NCI-H1436 (cell line): ENCODE measurements at regions not wholly inside any gene's neighbourhood (a gene's known extent, or its start where the extent isn't known, plus 50 kb on each side); places are given as distances from the start of the nearest gene placed in this dataset.

ENCODE experiments used
- DNase-seq: peaks from one replicate; lab custom pipeline; 2025; lab: John Stamatoyannopoulos, UW

GRCh38 chr1:224846119-224846907 lies 83.2 kb upstream of the DNAH14 start:
- no peak for DNase-seq

GRCh38 chr1:224850446-224850845 lies 79.0 kb upstream of the DNAH14 start:
- DNase-seq = no peak

DNA sequence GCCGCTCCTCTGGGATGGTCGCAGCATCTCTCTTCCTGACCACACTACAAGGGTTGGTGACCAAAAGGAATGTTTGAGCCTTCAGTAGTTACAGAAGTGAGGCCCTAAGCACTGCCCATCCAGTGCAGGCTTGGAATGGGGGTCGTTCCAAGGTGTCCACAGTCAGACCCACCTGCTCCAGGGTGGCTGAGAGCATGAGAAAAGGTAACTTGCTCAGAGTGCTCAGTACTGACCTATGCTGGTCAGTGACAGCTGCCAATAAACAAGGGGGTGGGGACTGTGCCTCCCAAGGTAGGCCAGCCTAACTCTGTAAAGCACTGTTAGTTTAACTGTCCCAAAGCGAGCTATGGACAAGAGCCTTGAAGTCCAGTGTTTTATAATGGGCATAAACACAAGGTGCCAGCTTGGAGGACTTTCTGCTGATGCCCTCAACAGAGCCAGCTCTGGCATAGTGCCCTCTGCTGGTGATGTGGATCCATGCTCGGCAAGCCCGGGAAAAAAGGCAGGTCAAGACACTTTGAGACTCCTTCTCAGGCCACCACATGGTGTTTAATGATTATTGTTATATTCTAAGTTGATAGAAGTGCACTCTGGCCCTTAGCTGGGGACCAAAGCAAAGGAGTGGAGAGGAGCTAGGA lies 78.1 kb upstream of the DNAH14 start:
- peak; percentile 25 for DNase-seq

DNA sequence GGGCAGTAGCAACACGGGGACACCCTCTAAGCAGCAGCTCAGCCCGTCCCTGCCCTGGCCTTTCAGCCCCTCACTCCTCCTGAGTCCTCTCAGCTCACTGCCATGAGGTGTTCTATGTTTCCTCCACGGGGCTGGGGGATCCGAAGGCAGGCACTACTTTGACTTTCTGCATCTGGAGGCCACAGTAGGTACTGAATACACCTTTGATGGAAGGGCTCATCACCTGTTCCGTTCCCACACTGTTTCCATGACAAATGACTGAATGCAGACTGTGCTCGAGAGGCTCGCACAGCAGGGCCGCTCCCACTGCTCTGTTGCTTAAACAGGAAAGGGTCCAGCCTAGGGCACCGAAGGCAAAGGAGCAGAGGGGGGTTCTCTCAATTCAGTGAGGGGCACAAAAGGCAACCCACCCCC lies 77.6 kb upstream of the DNAH14 start:
- DNase-seq = no peak

DNA sequence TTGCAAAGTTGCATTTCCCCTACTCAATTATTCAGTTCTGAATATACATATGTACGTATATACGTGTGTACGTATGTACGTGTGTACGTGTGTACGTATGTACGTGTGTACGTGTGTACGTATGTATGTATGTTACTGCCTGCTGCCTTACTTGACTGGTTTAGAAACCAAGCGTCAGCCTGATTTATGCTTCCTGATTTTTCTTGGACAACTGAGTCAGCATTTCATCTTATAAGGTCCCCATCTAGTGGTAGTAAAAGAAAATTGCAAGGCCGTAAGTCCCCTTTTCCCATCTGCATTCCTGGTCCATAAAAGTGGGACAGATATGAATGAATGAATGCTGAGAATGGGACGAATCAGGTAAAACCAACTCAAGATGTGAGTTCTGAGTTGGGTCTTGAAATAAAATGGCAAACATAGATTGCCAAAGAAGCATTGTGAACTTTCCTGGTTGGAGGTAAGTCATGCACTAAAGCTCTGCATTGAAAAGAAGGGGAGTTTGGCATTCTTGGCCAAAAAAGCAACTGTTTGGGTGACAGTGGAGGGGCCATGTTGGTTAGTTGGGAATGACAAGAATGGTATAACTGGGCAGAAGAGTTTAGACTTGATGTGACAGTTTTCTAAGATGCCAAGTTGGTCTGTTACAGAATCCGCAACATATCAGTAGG lies 76.4 kb upstream of the DNAH14 start:
- DNase-seq = no peak

DNA sequence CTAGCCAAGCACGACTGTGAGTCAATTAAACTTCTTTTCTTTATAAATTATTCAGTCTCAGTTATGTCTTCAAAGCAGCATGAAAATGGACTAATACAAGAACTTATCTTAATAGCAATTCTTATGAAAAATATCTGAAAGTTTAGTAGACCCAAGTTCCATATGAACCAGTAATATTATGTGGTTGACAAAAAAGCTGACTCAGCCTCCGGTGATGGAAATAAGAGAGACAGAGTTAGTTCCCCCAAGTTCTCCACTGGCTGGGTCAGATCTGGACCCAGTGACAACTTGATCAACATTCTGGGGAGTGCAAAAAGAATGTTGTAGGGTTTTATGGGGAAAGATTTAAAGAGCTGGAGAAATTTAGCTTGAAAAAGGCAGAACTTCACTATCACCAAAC lies 72.5 kb upstream of the DNAH14 start:
- DNase-seq = no peak

- DNase-seq = no peak
Measured at GRCh38 chr1:224859651-224860050, 69.8 kb upstream of the DNAH14 start.

DNA sequence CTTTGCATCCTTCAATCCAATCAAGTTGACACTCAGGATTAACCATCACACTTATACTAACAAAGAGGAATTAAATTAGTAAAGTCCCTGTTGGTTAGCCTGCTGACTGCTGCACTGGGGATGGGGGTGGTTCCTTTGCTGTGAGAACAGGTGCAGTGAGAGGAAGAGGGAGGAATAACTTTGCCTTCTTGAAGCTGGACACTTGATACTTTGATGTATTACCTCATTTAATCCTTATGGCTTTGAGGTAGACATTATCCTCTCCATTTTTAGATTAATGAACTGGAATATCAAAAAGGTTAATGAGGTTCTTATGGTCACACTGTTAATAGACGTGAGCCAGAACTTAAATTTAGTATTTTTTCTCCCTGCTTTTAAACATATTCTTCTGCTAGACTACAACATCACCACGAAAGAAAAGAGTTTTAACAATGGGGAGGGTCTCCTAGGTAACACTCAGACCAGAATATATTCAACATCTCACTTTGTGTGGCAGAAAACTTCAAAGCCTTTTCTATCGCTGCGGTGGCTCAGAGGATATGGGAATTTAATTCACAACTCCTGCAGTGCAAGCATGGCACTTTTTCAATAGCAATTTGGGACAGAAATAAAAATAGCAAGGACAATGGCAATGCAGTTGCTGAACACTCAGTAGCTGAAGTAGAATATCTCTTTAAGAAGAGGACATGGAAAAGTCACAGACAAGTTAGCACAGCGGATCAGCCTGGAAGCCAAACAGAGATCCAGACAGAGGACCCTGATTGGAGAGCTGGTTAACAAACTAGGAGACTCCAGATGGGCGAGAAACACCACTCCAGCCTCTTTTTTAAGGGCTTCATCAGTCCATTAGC lies 68.8 kb upstream of the DNAH14 start:
- DNase-seq = no peak

- no peak for DNase-seq
Measured at GRCh38 chr1:224861339-224861716, 68.1 kb upstream of the DNAH14 start.

GRCh38 chr1:224863486-224863885 lies 66.0 kb upstream of the DNAH14 start:
- no peak for DNase-seq

DNA sequence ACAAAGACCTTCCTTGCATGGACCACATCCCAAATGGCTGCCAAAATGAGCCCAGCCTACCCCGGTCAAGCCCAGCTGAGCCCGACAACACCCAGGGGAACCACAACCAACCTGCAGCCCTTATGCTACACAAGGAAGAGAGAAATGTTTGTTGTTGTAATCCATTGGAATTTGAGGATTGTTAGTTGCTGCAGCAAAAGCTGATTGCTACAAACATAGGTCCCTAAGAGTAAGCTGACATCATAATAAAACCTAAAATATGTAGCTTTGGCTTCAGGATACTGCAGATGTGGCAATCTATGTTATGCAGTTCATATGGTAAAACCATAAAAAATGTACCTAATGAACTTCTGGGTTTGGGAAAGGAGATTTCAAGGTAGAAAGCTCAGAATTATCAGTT lies 65.5 kb upstream of the DNAH14 start:
- no peak for DNase-seq

- DNase-seq = no peak
Measured at GRCh38 chr1:224865510-224865909, 64.0 kb upstream of the DNAH14 start.

- no peak for DNase-seq
Measured at GRCh38 chr1:224866940-224867339, 62.5 kb upstream of the DNAH14 start.

GRCh38 chr1:224867715-224868114 lies 61.8 kb upstream of the DNAH14 start:
- no peak for DNase-seq

DNA sequence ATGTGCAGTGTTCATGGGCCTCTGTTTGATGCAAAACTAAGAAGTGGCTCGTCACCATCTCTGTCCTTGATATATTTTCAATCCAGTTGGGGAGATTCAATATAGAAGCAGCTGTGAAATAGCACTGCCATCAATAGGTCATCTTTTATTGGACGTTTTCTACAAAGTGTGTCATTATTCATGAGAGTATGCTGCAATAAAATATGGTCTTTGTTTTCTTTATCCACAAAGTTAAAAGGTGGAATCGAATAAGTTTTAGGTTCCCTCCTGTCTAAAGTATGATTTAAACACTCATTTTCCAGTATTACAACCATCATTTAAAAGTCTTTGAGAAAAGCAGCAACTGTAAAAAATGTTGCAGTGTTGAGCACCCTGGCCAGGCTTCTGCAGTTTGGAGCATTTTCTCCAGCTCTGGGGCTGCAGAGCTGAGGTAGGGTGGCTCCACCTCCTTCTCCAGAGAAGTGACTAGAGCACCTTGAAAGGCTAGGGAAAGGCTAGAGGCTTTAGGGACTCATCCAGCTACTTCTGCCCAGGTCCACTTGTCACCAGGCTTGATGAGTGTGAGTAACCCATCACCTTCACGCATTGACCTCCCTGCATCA lies 56.5 kb upstream of the DNAH14 start:
- DNase-seq = no peak

DNA sequence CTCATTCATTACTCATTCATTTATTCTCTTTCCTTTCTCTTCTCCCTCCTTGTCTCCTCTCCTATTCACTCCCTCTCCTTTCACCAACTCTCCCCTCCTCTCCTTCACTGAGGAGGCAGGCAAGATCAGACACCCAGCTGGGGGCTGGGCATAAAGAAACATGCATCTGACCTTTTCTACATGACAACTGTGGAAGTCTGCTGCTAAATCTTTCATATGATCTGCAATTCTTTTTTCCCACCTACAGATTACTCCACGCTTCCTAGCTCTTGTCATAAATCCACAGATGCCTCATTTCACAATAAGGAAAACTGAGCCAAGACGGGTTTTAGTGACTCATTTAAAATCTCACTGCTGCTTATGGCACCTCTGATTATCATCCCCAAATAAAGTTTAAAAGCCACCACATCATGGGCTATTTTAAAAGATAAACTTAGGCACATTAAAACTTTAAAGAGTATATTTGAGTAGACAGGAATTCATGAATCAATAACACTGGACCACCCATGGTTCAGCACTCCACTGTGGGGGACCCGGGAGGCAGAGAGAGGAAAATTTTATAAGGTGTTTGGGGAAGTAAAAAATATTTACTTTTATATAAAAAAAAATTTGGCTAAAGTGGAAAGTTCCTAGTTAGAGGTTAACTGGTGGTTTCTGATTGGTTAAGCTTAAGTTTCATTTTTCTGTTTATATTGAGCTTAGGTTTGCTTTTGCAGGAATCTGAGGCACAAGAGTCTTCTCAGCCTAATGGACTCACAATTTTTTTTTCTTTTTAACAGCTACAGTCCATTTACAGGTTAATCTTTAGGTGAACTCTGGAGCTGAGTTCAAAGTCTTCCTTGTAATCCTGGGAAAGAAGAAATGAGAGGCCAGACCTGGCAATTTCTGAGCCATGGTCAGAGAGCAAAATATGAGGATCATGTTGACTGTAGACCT lies 55.8 kb upstream of the DNAH14 start:
- DNase-seq = no peak

DNA sequence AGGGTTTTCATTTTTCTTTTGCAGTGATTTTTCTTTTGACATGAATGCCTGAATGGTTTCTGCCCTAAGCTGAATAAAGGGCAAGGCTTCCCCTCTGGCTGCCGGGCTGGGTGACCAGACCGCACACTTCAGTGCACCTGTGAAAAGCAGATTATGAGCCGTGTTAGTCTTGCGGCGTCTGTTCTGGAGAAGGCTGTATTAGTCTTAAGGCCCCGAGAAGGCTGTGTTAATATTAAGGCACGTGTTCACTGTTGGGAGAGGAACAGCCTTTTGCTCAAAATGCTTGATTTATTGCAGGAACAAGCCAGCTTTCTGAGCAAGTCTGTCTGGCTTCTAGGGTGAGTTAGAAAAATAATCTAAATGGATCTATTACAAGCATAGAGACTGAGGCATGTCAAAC lies 54.7 kb upstream of the DNAH14 start:
- no peak for DNase-seq

DNA sequence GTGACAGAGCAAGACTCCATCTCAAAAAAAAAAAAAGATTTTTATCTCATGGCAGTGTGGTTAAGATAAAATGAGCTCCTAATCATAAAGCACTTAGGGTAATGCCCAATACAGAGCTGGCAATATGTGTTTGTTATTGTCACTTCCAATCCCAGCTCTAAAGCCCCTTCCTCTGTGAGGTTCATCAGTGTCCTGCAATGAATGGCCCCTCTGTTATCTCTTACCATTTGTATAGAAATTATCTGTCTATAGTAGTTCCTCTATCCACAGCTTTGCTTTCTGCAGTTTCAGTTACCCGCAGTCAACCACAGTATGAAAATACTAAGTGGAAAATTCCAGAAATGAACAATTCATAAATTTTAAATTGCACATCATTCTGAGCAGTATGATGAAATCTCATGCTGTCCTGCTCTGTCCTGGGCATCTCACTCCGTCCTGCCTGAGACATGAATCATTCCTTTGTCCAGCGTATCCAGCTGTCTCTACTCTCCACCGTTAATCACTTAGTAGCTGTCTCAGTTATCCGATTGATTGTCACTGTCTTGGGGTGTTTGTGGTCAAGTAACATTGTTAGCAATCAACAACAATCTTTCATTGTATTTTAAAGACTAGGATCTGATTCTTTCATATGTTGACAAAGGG lies 50.2 kb upstream of the DNAH14 start:
- DNase-seq = no peak
